ENCODE measurements at regions not wholly inside any gene's neighbourhood (a gene's known extent, or its start where the extent isn't known, plus 50 kb on each side); places are given as distances from the start of the nearest gene placed in this dataset.

DNA sequence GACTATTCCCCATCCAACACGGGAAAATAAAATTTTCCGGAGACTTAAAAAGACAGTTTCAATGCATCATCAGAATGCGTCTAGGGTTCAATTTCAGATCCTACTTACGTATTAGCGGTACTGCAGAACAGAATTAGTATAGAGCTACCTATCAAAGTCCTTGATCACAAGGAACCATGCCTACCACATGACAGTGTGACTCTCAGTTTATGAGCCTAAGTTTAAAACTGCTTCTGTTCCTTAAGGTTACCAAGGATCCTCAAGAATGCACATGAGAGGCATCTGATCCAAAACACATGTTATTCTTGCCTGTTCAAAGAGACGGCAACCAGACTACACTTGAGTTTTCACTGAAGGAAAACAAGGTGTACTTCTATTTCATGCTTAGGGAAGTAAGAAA is 369.7 kb downstream of the EPHA4 start:
- TF ChIP-seq, protein P1, sequence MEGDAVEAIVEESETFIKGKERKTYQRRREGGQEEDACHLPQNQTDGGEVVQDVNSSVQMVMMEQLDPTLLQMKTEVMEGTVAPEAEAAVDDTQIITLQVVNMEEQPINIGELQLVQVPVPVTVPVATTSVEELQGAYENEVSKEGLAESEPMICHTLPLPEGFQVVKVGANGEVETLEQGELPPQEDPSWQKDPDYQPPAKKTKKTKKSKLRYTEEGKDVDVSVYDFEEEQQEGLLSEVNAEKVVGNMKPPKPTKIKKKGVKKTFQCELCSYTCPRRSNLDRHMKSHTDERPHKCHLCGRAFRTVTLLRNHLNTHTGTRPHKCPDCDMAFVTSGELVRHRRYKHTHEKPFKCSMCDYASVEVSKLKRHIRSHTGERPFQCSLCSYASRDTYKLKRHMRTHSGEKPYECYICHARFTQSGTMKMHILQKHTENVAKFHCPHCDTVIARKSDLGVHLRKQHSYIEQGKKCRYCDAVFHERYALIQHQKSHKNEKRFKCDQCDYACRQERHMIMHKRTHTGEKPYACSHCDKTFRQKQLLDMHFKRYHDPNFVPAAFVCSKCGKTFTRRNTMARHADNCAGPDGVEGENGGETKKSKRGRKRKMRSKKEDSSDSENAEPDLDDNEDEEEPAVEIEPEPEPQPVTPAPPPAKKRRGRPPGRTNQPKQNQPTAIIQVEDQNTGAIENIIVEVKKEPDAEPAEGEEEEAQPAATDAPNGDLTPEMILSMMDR (IDR thresholded peaks at IDR 0.05; ENCODE audit: poor library complexity): no peak
- TF ChIP-seq EZH2phosphoT487 (IDR thresholded peaks at IDR 0.05; ENCODE audit: low read depth, severe bottlenecking, unreplicated experiment): no peak

All from hepatocyte (in vitro differentiated cells).